ENCODE measurements at regions not wholly inside any gene's neighbourhood (a gene's known extent, or its start where the extent isn't known, plus 50 kb on each side); places are given as distances from the start of the nearest gene placed in this dataset.
A peak's percentile ranks its signal among the peaks of the same experiment; 100 is the strongest.

DNA sequence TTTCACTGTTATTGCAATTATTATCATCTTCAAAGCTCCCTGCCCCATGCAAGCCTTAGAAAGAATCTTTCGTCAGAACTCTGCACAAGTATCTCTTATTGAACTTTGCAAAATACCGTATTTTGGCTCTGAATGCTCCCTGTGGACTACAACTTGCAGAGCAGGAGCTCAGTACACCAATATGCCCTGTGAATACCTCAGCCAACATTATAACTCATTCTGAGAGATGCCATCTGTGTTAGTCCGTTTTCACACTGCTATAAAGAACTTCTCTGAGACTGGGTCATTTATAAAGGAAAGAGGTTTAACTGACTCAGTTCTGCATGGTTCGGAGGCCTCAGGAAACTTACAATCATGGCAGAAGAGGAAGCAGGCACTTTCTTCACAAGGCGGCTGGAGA, 87.2 kb upstream of the XYLT1 start:
- no peak overlapping the region for H3K4me2 ChIP-seq (ENCODE audit: low read length)
- no peaks in the 10 kb centered on the region for H3K9me2 ChIP-seq (replicated peaks; ENCODE audit: control insufficient read depth, low read length)
- H3K4me1 ChIP-seq (ENCODE audit: control insufficient read depth, low read length): no peaks in the 10 kb centered on the region
- H3K27me3 ChIP-seq (ENCODE audit: control insufficient read depth, low read length): peaks cover 12% of the 10 kb centered on the region
- no peak overlapping the region for H3K4me3 ChIP-seq (ENCODE audit: low read length)
- no peaks in the 10 kb centered on the region for H3K36me3 ChIP-seq (ENCODE audit: control insufficient read depth, low read length)
- no peaks in the 10 kb centered on the region for H3K79me2 ChIP-seq (ENCODE audit: control insufficient read depth, low read length)
- H3F3A ChIP-seq (ENCODE audit: control insufficient read depth, insufficient read depth): no peaks in the 10 kb centered on the region
- TF ChIP-seq, protein P1, sequence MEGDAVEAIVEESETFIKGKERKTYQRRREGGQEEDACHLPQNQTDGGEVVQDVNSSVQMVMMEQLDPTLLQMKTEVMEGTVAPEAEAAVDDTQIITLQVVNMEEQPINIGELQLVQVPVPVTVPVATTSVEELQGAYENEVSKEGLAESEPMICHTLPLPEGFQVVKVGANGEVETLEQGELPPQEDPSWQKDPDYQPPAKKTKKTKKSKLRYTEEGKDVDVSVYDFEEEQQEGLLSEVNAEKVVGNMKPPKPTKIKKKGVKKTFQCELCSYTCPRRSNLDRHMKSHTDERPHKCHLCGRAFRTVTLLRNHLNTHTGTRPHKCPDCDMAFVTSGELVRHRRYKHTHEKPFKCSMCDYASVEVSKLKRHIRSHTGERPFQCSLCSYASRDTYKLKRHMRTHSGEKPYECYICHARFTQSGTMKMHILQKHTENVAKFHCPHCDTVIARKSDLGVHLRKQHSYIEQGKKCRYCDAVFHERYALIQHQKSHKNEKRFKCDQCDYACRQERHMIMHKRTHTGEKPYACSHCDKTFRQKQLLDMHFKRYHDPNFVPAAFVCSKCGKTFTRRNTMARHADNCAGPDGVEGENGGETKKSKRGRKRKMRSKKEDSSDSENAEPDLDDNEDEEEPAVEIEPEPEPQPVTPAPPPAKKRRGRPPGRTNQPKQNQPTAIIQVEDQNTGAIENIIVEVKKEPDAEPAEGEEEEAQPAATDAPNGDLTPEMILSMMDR (IDR thresholded peaks at IDR 0.05; ENCODE audit: low read depth, low read length, poor library complexity, severe bottlenecking): no peak
- no peak for TF ChIP-seq EZH2phosphoT487 (IDR thresholded peaks at IDR 0.05; ENCODE audit: borderline replicate concordance, low read length)
- H3K27ac ChIP-seq (ENCODE audit: low read depth, low read length): no peak overlapping the region
- H3K9me3 ChIP-seq (ENCODE audit: control insufficient read depth, insufficient read depth, low read length): no peaks in the 10 kb centered on the region
- H4K20me1 ChIP-seq (ENCODE audit: control insufficient read depth, insufficient read depth, low read depth, low read length): no peaks in the 10 kb centered on the region

GRCh38 chr16:17557480-17557879, 86.7 kb upstream of the XYLT1 start:
- Histone ChIP-seq H3F3A (ENCODE audit: control insufficient read depth, insufficient read depth) (no peaks in the 10 kb centered on the region), H3K4me2 (ENCODE audit: low read length) (no peak overlapping the region), H3K36me3 (ENCODE audit: control insufficient read depth, low read length) (no peaks in the 10 kb centered on the region), H3K9me2 (replicated peaks; ENCODE audit: control insufficient read depth, low read length) (no peaks in the 10 kb centered on the region), H4K20me1 (ENCODE audit: control insufficient read depth, insufficient read depth, low read depth, low read length) (no peaks in the 10 kb centered on the region), H3K27ac (ENCODE audit: low read depth, low read length) (no peak overlapping the region), H3K9me3 (ENCODE audit: control insufficient read depth, insufficient read depth, low read length) (no peaks in the 10 kb centered on the region), H3K79me2 (ENCODE audit: control insufficient read depth, low read length) (no peaks in the 10 kb centered on the region), H3K27me3 (ENCODE audit: control insufficient read depth, low read length) (peaks cover 8% of the 10 kb centered on the region), H3K4me3 (ENCODE audit: low read length) (no peak overlapping the region), H3K4me1 (ENCODE audit: control insufficient read depth, low read length) (no peaks in the 10 kb centered on the region)
- TF ChIP-seq, protein P1 (IDR thresholded peaks at IDR 0.05; ENCODE audit: low read depth, low read length, poor library complexity, severe bottlenecking): no peak
- TF ChIP-seq EZH2phosphoT487 (IDR thresholded peaks at IDR 0.05; ENCODE audit: borderline replicate concordance, low read length): no peak

DNA sequence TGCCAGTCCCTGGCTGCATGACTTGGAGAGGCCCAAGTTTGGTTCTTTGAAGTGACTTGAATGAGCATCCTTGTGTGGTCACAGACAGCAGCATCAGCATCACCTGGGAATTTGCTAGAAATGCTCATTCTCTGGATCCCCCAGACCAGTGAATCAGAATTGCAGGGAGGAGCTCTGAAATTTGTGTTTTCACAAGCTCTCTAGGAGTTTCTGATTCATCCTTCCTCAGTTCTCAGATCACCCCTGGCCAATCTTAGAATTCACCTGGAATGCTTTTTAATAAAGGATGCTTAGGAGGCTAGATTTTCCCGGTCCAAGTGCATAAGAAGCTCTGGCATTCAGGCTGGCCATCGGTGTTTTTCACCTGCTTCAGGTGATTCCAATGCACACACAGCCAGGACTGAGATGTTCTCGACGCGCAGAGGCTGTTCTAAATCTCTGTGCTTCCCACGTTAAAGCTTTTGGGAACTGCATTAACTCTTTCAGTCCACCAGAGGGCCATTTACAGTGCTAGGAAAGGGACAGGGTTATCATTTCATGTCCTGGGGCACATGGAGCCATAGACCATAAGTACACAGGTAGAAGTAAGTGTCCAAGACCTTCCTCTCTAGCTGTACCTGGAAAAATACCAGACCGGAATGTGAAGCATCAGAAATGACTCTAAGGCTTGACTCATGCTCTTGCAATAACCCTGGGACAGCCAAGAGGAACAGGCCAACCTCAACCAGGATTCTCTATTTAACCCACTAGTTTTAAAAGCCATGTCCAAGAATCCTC, 85.7 kb upstream of the XYLT1 start:
- H3K36me3 ChIP-seq (ENCODE audit: control insufficient read depth, low read length): no peaks in the 10 kb centered on the region
- H3K9me3 ChIP-seq (ENCODE audit: control insufficient read depth, insufficient read depth, low read length): no peaks in the 10 kb centered on the region
- no peaks in the 10 kb centered on the region for H3F3A ChIP-seq (ENCODE audit: control insufficient read depth, insufficient read depth)
- TF ChIP-seq, protein P1 (IDR thresholded peaks at IDR 0.05; ENCODE audit: low read depth, low read length, poor library complexity, severe bottlenecking): peak; percentile 83
- TF ChIP-seq EZH2phosphoT487 (IDR thresholded peaks at IDR 0.05; ENCODE audit: borderline replicate concordance, low read length): no peak
- peaks cover 8% of the 10 kb centered on the region for H3K27me3 ChIP-seq (ENCODE audit: control insufficient read depth, low read length)
- H3K4me1 ChIP-seq (ENCODE audit: control insufficient read depth, low read length): no peaks in the 10 kb centered on the region
- no peak overlapping the region for H3K27ac ChIP-seq (ENCODE audit: low read depth, low read length)
- no peaks in the 10 kb centered on the region for H3K79me2 ChIP-seq (ENCODE audit: control insufficient read depth, low read length)
- H4K20me1 ChIP-seq (ENCODE audit: control insufficient read depth, insufficient read depth, low read depth, low read length): no peaks in the 10 kb centered on the region
- H3K9me2 ChIP-seq (replicated peaks; ENCODE audit: control insufficient read depth, low read length): no peaks in the 10 kb centered on the region
- no peak overlapping the region for H3K4me2 ChIP-seq (ENCODE audit: low read length)
- no peak overlapping the region for H3K4me3 ChIP-seq (ENCODE audit: low read length)
